ENCODE measurements at regions not wholly inside any gene's neighbourhood (a gene's known extent, or its start where the extent isn't known, plus 50 kb on each side); places are given as distances from the start of the nearest gene placed in this dataset.
"Not testable (repeated sequence)": the region's sequence is repeated elsewhere in the genome, so short reads cannot be mapped to it uniquely, and the experiment has no call there.

GRCh38 chr11:98423933-98424332 is 596.8 kb upstream of the CNTN5 start:
- Histone ChIP-seq H3K4me3 (ENCODE audit: low read depth, low read length) (no peak overlapping the region), H3K36me3 (no peaks in the 10 kb centered on the region), H3K9me3 (no peaks in the 10 kb centered on the region), H3K27me3 (no peaks in the 10 kb centered on the region), H3K4me1 (no peaks in the 10 kb centered on the region)
- DNase-seq, result no peak
- TF ChIP-seq, protein P1, sequence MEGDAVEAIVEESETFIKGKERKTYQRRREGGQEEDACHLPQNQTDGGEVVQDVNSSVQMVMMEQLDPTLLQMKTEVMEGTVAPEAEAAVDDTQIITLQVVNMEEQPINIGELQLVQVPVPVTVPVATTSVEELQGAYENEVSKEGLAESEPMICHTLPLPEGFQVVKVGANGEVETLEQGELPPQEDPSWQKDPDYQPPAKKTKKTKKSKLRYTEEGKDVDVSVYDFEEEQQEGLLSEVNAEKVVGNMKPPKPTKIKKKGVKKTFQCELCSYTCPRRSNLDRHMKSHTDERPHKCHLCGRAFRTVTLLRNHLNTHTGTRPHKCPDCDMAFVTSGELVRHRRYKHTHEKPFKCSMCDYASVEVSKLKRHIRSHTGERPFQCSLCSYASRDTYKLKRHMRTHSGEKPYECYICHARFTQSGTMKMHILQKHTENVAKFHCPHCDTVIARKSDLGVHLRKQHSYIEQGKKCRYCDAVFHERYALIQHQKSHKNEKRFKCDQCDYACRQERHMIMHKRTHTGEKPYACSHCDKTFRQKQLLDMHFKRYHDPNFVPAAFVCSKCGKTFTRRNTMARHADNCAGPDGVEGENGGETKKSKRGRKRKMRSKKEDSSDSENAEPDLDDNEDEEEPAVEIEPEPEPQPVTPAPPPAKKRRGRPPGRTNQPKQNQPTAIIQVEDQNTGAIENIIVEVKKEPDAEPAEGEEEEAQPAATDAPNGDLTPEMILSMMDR (IDR thresholded peaks at IDR 0.05; ENCODE audit: low read depth, low read length), result no peak

GRCh38 chr11:98424773-98425172 is 596.0 kb upstream of the CNTN5 start:
- not testable (repeated sequence) for H3K27me3 ChIP-seq; H3K9me3 ChIP-seq; H3K36me3 ChIP-seq; H3K4me3 ChIP-seq (ENCODE audit: low read depth, low read length); H3K4me1 ChIP-seq; DNase-seq

DNA sequence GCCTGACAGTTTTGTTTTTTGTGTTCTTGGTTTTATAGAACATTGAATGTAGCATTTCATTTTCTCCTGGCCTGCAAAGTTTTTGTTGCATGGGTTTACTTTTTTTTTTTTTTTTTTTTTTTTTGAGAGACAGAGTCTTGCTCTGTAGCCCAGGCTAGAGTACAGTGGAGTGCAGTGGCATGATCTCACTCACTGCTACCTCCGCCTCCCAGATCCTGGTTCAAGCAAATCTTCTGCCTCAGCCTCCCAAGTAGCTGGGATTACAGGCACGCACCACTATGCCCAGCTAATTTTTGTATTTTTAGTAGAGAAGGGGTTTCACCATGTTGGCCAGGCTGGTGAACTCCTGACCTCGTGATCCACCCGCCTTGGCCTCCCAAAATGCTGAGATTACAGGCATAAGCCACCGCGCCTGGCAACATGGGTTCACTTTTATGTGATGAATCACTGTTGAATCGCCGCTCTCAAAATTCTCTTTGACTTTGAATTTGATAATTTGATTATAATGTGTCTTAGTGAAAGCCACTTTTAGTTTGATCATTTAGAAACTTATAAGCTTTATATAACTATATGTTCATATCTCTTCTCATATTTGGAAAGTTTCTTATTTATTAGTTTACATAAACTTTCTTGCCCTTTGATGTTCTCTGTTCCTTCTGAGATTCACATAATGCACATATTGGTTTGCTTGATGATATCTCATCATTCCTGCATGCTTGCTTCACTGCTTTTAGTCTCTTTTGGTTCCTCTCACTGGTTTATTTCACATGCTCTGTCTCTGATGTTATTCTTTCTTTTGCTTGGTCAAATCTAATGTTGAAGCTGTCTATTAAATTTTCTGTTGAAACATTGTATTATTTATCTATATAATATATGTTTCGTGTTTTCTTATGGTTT is 589.0 kb upstream of the CNTN5 start:
- Histone ChIP-seq H3K4me1 (no peaks in the 10 kb centered on the region), H3K9me3 (no peaks in the 10 kb centered on the region), H3K27me3 (no peaks in the 10 kb centered on the region), H3K36me3 (no peaks in the 10 kb centered on the region), H3K4me3 (ENCODE audit: low read depth, low read length) (no peak overlapping the region)
- TF ChIP-seq, protein P1 (IDR thresholded peaks at IDR 0.05; ENCODE audit: low read depth, low read length), result no peak
- no peak for DNase-seq

DNA sequence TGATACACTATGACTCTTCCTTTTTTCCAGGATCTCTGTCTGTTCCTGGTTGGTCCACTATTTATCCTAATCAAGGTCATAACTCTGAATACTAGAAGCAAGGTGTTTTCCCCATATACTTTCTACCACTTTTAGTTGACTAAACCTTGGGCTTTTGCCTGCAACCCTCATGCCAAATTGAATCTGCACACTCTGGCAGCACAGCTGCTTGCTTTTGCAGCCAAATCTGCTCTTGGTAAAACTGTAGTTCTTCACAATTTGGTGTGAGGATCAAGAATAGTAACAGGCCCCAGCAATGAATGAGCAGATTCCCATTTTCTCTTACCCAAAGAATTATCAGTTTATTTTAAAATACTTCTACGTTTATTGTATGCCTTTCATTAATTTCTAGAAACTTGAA is 586.5 kb upstream of the CNTN5 start:
- Histone ChIP-seq H3K4me3 (ENCODE audit: low read depth, low read length) (no peak overlapping the region), H3K36me3 (no peaks in the 10 kb centered on the region), H3K4me1 (no peaks in the 10 kb centered on the region), H3K9me3 (no peaks in the 10 kb centered on the region), H3K27me3 (no peaks in the 10 kb centered on the region)
- TF ChIP-seq, protein P1 (IDR thresholded peaks at IDR 0.05; ENCODE audit: low read depth, low read length), result no peak
- no peak for DNase-seq

GRCh38 chr11:98453378-98453777 is 567.4 kb upstream of the CNTN5 start:
- H3K27me3 ChIP-seq, result no peaks in the 10 kb centered on the region
- H3K4me1 ChIP-seq, result no peaks in the 10 kb centered on the region
- TF ChIP-seq, protein P1 (IDR thresholded peaks at IDR 0.05; ENCODE audit: low read depth, low read length), result no peak
- no peak for DNase-seq
- H3K9me3 ChIP-seq, result no peaks in the 10 kb centered on the region
- H3K36me3 ChIP-seq, result no peaks in the 10 kb centered on the region
- H3K4me3 ChIP-seq (ENCODE audit: low read depth, low read length), result no peak overlapping the region

- TF ChIP-seq, protein P1 (IDR thresholded peaks at IDR 0.05; ENCODE audit: low read depth, low read length), result peak; percentile 58
- Histone ChIP-seq H3K4me1 (no peaks in the 10 kb centered on the region), H3K4me3 (ENCODE audit: low read depth, low read length) (no peak overlapping the region), H3K9me3 (no peaks in the 10 kb centered on the region), H3K36me3 (no peaks in the 10 kb centered on the region), H3K27me3 (no peaks in the 10 kb centered on the region)
- no peak for DNase-seq
Measured at GRCh38 chr11:98455500-98456307, 565.0 kb upstream of the CNTN5 start.

Measured in BE2C (cell line).